ENCODE measurements at regions not wholly inside any gene's neighbourhood (a gene's known extent, or its start where the extent isn't known, plus 50 kb on each side); places are given as distances from the start of the nearest gene placed in this dataset.

DNA sequence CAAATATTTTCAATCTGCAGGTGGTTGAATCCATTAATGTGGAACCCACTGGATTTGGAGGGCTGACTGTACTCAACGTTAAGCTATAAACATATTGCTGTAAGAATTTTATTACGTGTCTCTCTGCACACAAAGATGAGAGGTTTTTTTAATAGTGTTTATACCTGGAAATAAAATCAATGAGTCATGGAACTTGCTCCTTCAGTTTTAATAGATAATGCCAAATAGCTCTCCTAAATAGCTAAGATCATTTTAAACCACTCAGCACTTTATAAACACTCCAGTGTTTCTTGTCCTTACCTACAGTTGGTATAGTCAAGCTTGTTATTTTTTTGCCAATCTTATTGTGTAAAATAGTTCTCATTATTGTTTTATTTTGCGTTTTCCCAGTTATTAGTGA lies 455.6 kb upstream of the FZD8 start:
- TF ChIP-seq, protein P1, sequence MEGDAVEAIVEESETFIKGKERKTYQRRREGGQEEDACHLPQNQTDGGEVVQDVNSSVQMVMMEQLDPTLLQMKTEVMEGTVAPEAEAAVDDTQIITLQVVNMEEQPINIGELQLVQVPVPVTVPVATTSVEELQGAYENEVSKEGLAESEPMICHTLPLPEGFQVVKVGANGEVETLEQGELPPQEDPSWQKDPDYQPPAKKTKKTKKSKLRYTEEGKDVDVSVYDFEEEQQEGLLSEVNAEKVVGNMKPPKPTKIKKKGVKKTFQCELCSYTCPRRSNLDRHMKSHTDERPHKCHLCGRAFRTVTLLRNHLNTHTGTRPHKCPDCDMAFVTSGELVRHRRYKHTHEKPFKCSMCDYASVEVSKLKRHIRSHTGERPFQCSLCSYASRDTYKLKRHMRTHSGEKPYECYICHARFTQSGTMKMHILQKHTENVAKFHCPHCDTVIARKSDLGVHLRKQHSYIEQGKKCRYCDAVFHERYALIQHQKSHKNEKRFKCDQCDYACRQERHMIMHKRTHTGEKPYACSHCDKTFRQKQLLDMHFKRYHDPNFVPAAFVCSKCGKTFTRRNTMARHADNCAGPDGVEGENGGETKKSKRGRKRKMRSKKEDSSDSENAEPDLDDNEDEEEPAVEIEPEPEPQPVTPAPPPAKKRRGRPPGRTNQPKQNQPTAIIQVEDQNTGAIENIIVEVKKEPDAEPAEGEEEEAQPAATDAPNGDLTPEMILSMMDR (IDR thresholded peaks at IDR 0.05): no peak
- TF ChIP-seq POLR2A (IDR thresholded peaks at IDR 0.05): no peak

Data from upper lobe of left lung (tissue), 4 donors.